SK-N-SH treated with all-trans-retinoic acid at 6 μM for 48 hours (cell line): ENCODE measurements at regions not wholly inside any gene's neighbourhood (a gene's known extent, or its start where the extent isn't known, plus 50 kb on each side); places are given as distances from the start of the nearest gene placed in this dataset.

ENCODE experiments used
- ATAC-seq: fragments of 200-7000 bp; cut with Tn5 transposase; 3 replicates; pipeline ENCODE4 v1.9.1; 2020; ENCODE audit warnings: mild to moderate bottlenecking, moderate library complexity
- ARNTL ChIP-seq: fragments of 450-650 bp; formaldehyde crosslinking; IDR thresholded peaks from 2 replicates; pipeline ENCODE4 v1.5.0; 2020; ENCODE audit warnings: low read depth, mild to moderate bottlenecking, moderate library complexity, borderline replicate concordance
- BACH2 ChIP-seq: fragments of 250-450 bp; sonication (Bioruptor Pico); IDR thresholded peaks from 2 replicates; pipeline ENCODE4 v1.9.0; 2021; ENCODE audit warnings: mild to moderate bottlenecking, borderline replicate concordance
- CREB5 ChIP-seq: fragments of 250-450 bp; sonication (Bioruptor Pico); IDR thresholded peaks from 2 replicates; pipeline ENCODE4 v1.5.1; 2020; ENCODE audit warnings: low read depth, mild to moderate bottlenecking, moderate library complexity
- CSDC2 ChIP-seq: fragments of 250-450 bp; sonication (Bioruptor Pico); IDR thresholded peaks from 2 replicates; pipeline ENCODE4 v1.5.0; 2020; ENCODE audit warnings: mild to moderate bottlenecking, moderate library complexity
- CSRNP3 ChIP-seq: fragments of 250-450 bp; sonication (Bioruptor Pico); IDR thresholded peaks from 2 replicates; pipeline ENCODE4 v1.5.1; 2021; ENCODE audit warnings: mild to moderate bottlenecking, moderate library complexity
- ESRRG ChIP-seq: fragments of 250-450 bp; sonication (Bioruptor Pico); IDR thresholded peaks from 2 replicates; pipeline ENCODE4 v1.6.1; 2021; ENCODE audit warnings: mild to moderate bottlenecking
- GLIS3 ChIP-seq: fragments of 250-450 bp; sonication (Bioruptor Pico); IDR thresholded peaks from 2 replicates; pipeline ENCODE4 v1.5.0; 2020; ENCODE audit warnings: mild to moderate bottlenecking, moderate library complexity
- OSR1 ChIP-seq: fragments of 250-450 bp; sonication (Bioruptor Pico); IDR thresholded peaks from 2 replicates; pipeline ENCODE4 v1.8.0; 2022; ENCODE audit warnings: moderate library complexity, mild to moderate bottlenecking, inconsistent platforms
- PATZ1 ChIP-seq: fragments of 250-450 bp; sonication (Bioruptor Pico); IDR thresholded peaks from 2 replicates; pipeline ENCODE4 v1.8.0; 2020; ENCODE audit warnings: mild to moderate bottlenecking, moderate library complexity, borderline replicate concordance
- POU6F1 ChIP-seq: fragments of 250-450 bp; sonication (Bioruptor Pico); IDR thresholded peaks from 2 replicates; pipeline ENCODE4 v1.8.0; 2021; ENCODE audit warnings: low read depth, mild to moderate bottlenecking, moderate library complexity, borderline replicate concordance
- PPARA ChIP-seq: fragments of 250-450 bp; sonication (Bioruptor Pico); IDR thresholded peaks from 2 replicates; pipeline ENCODE4 v1.5.0; 2020; ENCODE audit warnings: mild to moderate bottlenecking, borderline replicate concordance
- RARB ChIP-seq: fragments of 250-450 bp; sonication (Bioruptor Pico); IDR thresholded peaks from 2 replicates; pipeline ENCODE4 v1.8.0; 2021; ENCODE audit warnings: mild to moderate bottlenecking, moderate library complexity
- SNAI2 ChIP-seq: fragments of 250-450 bp; sonication (Bioruptor Pico); IDR thresholded peaks from 2 replicates; pipeline ENCODE4 v1.5.0; 2020; ENCODE audit warnings: mild to moderate bottlenecking, moderate library complexity
- TCF4 ChIP-seq: fragments of 250-450 bp; sonication (Bioruptor Pico); IDR thresholded peaks from 2 replicates; pipeline ENCODE4 v1.8.0; 2021; ENCODE audit warnings: mild to moderate bottlenecking, moderate library complexity, borderline replicate concordance
- TSHZ2 ChIP-seq: fragments of 250-450 bp; sonication (Bioruptor Pico); IDR thresholded peaks from 2 replicates; pipeline ENCODE4 v1.5.0; 2020; ENCODE audit warnings: mild to moderate bottlenecking, moderate library complexity
- ZC3H10 ChIP-seq: fragments of 250-450 bp; sonication (Bioruptor Pico); IDR thresholded peaks from 2 replicates; pipeline ENCODE4 v1.5.1; 2021; ENCODE audit warnings: mild to moderate bottlenecking, moderate library complexity
- ZFP3 ChIP-seq: fragments of 250-450 bp; sonication (Bioruptor Pico); IDR thresholded peaks from 2 replicates; pipeline ENCODE4 v1.5.0; 2020; ENCODE audit warnings: mild to moderate bottlenecking, moderate library complexity
- ZFP30 ChIP-seq: fragments of 450-650 bp; formaldehyde crosslinking; IDR thresholded peaks from 2 replicates; pipeline ENCODE4 v1.5.0; 2022; ENCODE audit warnings: mild to moderate bottlenecking, moderate library complexity
- ZNF565 ChIP-seq: fragments of 450-650 bp; formaldehyde crosslinking; conservative IDR thresholded peaks from 2 replicates; pipeline ENCODE4 v1.5.0; 2020; ENCODE audit warnings: low read depth, mild to moderate bottlenecking, moderate library complexity
- ZNF70 ChIP-seq: fragments of 450-650 bp; formaldehyde crosslinking; IDR thresholded peaks from 2 replicates; pipeline ENCODE4 v1.5.0; 2020; ENCODE audit warnings: mild to moderate bottlenecking, moderate library complexity
- ZNF8 ChIP-seq: fragments of 450-650 bp; formaldehyde crosslinking; IDR thresholded peaks from 2 replicates; pipeline ENCODE4 v1.5.0; 2020; ENCODE audit warnings: mild to moderate bottlenecking, moderate library complexity

GRCh38 chr18:10210057-10210633, 244.3 kb upstream of the APCDD1 start:
- ATAC-seq, result no peak
- TF ChIP-seq CSDC2 (CRISPR knock-in tag), result no peak
- no peak for TF ChIP-seq GLIS3 (CRISPR knock-in tag)
- no peak for TF ChIP-seq OSR1 (CRISPR knock-in tag)
- TF ChIP-seq TSHZ2 (CRISPR knock-in tag), result no peak
- no peak for TF ChIP-seq POU6F1
- TF ChIP-seq ZFP3 (CRISPR knock-in tag), result no peak
- no peak for TF ChIP-seq ZFP30 (CRISPR knock-in tag)
- no peak for TF ChIP-seq ZNF565
- no peak for TF ChIP-seq ARNTL (CRISPR knock-in tag)
- TF ChIP-seq ZNF70 (CRISPR knock-in tag), result no peak
- TF ChIP-seq TCF4, result no peak
- TF ChIP-seq RARB (CRISPR knock-in tag), result no peak
- TF ChIP-seq PATZ1 (CRISPR knock-in tag), result no peak
- no peak for TF ChIP-seq ZNF8 (CRISPR knock-in tag)
- TF ChIP-seq CREB5 (CRISPR knock-in tag), result no peak
- no peak for TF ChIP-seq ESRRG (CRISPR knock-in tag)
- TF ChIP-seq ZC3H10, result no peak
- no peak for TF ChIP-seq BACH2 (CRISPR knock-in tag)
- TF ChIP-seq SNAI2, result no peak
- no peak for TF ChIP-seq CSRNP3 (CRISPR knock-in tag)

- ATAC-seq, result no peak
- TF ChIP-seq BACH2 (CRISPR knock-in tag), result no peak
- no peak for TF ChIP-seq PPARA (CRISPR knock-in tag)
- TF ChIP-seq ARNTL (CRISPR knock-in tag), result no peak
- no peak for TF ChIP-seq CSDC2 (CRISPR knock-in tag)
- no peak for TF ChIP-seq POU6F1
- TF ChIP-seq CREB5 (CRISPR knock-in tag), result no peak
- no peak for TF ChIP-seq TSHZ2 (CRISPR knock-in tag)
- no peak for TF ChIP-seq PATZ1 (CRISPR knock-in tag)
- no peak for TF ChIP-seq GLIS3 (CRISPR knock-in tag)
- TF ChIP-seq RARB (CRISPR knock-in tag), result no peak
- no peak for TF ChIP-seq SNAI2
- no peak for TF ChIP-seq ZNF8 (CRISPR knock-in tag)
- no peak for TF ChIP-seq ZC3H10
Observed at GRCh38 chr18:10213526-10213925, 240.9 kb upstream of the APCDD1 start.
